Esophagus squamous epithelium (tissue), 5 donors: ENCODE measurements at regions not wholly inside any gene's neighbourhood (a gene's known extent, or its start where the extent isn't known, plus 50 kb on each side); places are given as distances from the start of the nearest gene placed in this dataset.
"Not testable (repeated sequence)": the region's sequence is repeated elsewhere in the genome, so short reads cannot be mapped to it uniquely, and the experiment has no call there.

Experiments used
- DNase-seq: peaks from one replicate; lab custom pipeline; 2025; lab: John Stamatoyannopoulos, UW
- H3K27ac ChIP-seq, 4 donors: fragments of 200-600 bp; sonication (generic); one replicate each; pipeline ENCODE4 v1.5.1; 2016 to 2019; ENCODE audit warnings: mild to moderate bottlenecking in 1 of 4
- H3K27me3 ChIP-seq, 4 donors: fragments of 200-600 bp; sonication (generic); 1 replicate in 3 of 4; 2 replicates in 1 of 4; pipeline versions ENCODE4 v1.5.1 to v1.6.0; 2017 to 2021; ENCODE audit warnings: antibody characterized with exemption in 1 of 4
- H3K36me3 ChIP-seq, 3 donors: fragments of 200-600 bp; sonication (generic); one replicate each; pipeline ENCODE4 v1.5.1; 2016 to 2019
- H3K4me1 ChIP-seq, 3 donors: fragments of 200-600 bp; sonication (generic); one replicate each; pipeline ENCODE4 v1.5.1; 2017 to 2019
- H3K4me3 ChIP-seq, 4 donors: fragments of 200-600 bp; sonication (generic); 1 replicate in 3 of 4; 2 replicates in 1 of 4; pipeline ENCODE4 v1.5.1; 2016 to 2019; ENCODE audit warnings: mild to moderate bottlenecking in 2 of 4, moderate library complexity in 1 of 4
- H3K9me3 ChIP-seq, 3 donors: fragments of 200-600 bp; sonication (generic); one replicate each; pipeline ENCODE4 v1.5.1; 2016 to 2019
- POLR2A ChIP-seq, 4 donors: fragments of 450-650 bp; IDR thresholded peaks; one replicate each; pipeline ENCODE4 v1.6.1; 2017; ENCODE audit warnings: antibody characterized with exemption in 4 of 4, mild to moderate bottlenecking in 4 of 4, moderate library complexity in 3 of 4
- WGBS, 2 donors: methylation state at CpG; one replicate each; pipeline ENCODE4 v1.1.5; 2018; 5-methylcytosine and 5-hydroxymethylcytosine counted together
- intact Hi-C: fragments of 100-400 bp; cut with DNase I; formaldehyde crosslinking; loops from one replicate; pipeline ENCODE4 v1.15.0; 2022
- TF ChIP-seq, protein P1 (sequence below), 6 experiments: fragments of 450-650 bp in 4 of 6; fragments of 200-600 bp in 2 of 6; sonication (generic) in 2 of 6; IDR thresholded peaks; one replicate each; pipeline ENCODE4 v1.5.1; 2016 to 2019; ENCODE audit warnings: antibody characterized with exemption in 6 of 6, mild to moderate bottlenecking in 4 of 6, moderate library complexity in 4 of 6
- donor health status: DM: yes; HTN: yes; CAD: no.

- DNase-seq = no peak
- intact Hi-C loops = no loop called here
- WGBS, 2 donors = 32% methylated on average over 2 of the region's 2 CpGs
- Histone ChIP-seq H3K4me1 (no peaks in the 10 kb centered on the region), H3K4me3 (no peak overlapping the region), H3K36me3 (no peaks in the 10 kb centered on the region), H3K9me3 (no peaks in the 10 kb centered on the region), H3K27ac (no peak overlapping the region), H3K27me3 (no peaks in the 10 kb centered on the region)
- TF ChIP-seq, protein P1, sequence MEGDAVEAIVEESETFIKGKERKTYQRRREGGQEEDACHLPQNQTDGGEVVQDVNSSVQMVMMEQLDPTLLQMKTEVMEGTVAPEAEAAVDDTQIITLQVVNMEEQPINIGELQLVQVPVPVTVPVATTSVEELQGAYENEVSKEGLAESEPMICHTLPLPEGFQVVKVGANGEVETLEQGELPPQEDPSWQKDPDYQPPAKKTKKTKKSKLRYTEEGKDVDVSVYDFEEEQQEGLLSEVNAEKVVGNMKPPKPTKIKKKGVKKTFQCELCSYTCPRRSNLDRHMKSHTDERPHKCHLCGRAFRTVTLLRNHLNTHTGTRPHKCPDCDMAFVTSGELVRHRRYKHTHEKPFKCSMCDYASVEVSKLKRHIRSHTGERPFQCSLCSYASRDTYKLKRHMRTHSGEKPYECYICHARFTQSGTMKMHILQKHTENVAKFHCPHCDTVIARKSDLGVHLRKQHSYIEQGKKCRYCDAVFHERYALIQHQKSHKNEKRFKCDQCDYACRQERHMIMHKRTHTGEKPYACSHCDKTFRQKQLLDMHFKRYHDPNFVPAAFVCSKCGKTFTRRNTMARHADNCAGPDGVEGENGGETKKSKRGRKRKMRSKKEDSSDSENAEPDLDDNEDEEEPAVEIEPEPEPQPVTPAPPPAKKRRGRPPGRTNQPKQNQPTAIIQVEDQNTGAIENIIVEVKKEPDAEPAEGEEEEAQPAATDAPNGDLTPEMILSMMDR (IDR thresholded peaks at IDR 0.05) = no peak
- TF ChIP-seq POLR2A (IDR thresholded peaks at IDR 0.05) = no peak
Observed at GRCh38 chr5:57983426-57983825, 476.5 kb downstream of the PLK2 start.

DNA sequence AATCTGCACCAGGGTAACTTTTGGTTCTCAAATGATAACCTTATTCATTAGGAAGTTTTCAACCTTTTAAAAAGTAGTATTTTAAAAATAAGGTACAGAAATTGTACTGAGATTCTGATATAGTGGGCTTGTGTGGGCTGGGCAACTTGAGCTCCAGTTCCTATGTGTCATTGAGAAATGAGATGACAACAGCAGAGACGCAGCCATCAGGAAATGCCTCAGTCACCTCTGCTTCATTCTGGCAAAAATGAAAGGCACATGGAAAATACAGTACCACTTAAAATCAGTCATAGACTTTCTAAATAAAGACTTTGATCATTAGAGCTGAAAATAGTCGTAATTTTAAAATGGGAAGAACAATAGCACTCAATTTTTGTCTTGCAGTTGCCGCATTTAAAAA lies 480.2 kb downstream of the PLK2 start:
- no peak for DNase-seq
- WGBS, 2 donors = 87 to 91% methylated on average over 3 of the region's 3 CpGs
- Histone ChIP-seq H3K27me3 (no peaks in the 10 kb centered on the region), H3K36me3 (no peaks in the 10 kb centered on the region), H3K4me1 (no peaks in the 10 kb centered on the region), H3K9me3 (no peaks in the 10 kb centered on the region), H3K4me3 (no peak overlapping the region), H3K27ac (no peak overlapping the region)
- TF ChIP-seq, protein P1 (IDR thresholded peaks at IDR 0.05) = no peak
- TF ChIP-seq POLR2A (IDR thresholded peaks at IDR 0.05) = no peak
- intact Hi-C loops = no loop called here

GRCh38 chr5:57976506-57976905 lies 483.4 kb downstream of the PLK2 start:
- 67 to 76% methylated on average over 2 of the region's 2 CpGs for WGBS, 2 donors
- intact Hi-C loops = no loop called here
- DNase-seq = no peak
- TF ChIP-seq POLR2A (IDR thresholded peaks at IDR 0.05) = no peak
- TF ChIP-seq, protein P1 (IDR thresholded peaks at IDR 0.05) = no peak
- Histone ChIP-seq H3K27ac (no peak overlapping the region), H3K4me3 (no peak overlapping the region), H3K9me3 (no peaks in the 10 kb centered on the region), H3K4me1 (no peaks in the 10 kb centered on the region), H3K27me3 (no peaks in the 10 kb centered on the region), H3K36me3 (no peaks in the 10 kb centered on the region)

- H3K27ac ChIP-seq, H3K4me1 ChIP-seq, DNase-seq, H3K36me3 ChIP-seq, H3K27me3 ChIP-seq, H3K9me3 ChIP-seq, intact Hi-C loops, H3K4me3 ChIP-seq: not testable (repeated sequence)
- WGBS, 2 donors = 80% methylated on average over 4 of the region's 7 CpGs; no CpG with 5 or more reads in 1 of the 2 donors
Observed at GRCh38 chr5:57972099-57972498, 487.8 kb downstream of the PLK2 start.

DNA sequence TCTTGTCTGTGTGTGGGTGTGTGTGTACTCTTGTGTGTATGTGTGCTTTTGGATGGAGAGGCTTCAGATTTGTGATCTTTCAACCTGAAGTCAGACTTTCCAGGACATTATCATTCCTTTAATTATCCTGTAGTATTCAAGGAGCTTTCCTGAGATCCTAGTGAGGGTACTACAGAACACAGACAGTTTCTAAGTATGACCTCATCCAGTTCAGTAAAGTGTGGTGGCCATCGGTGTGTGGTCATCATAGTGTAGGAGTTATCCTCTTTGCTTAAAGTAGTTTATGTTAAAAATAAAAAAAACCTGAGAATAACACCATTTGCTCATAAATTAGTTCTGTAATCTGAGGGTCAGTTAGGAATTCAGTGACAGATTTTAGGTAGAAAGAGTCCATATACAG lies 478.0 kb upstream of the ACTBL2 start:
- Histone ChIP-seq H3K27me3 (no peaks in the 10 kb centered on the region), H3K27ac (no peak overlapping the region), H3K4me1 (no peaks in the 10 kb centered on the region), H3K36me3 (no peaks in the 10 kb centered on the region), H3K4me3 (no peak overlapping the region), H3K9me3 (peaks cover 0 to 4% (median 0%) of the 10 kb centered on the region in 3 donors)
- no peak for DNase-seq
- no peak for TF ChIP-seq POLR2A (IDR thresholded peaks at IDR 0.05)
- 82 to 100% methylated on average over 1 of the region's 1 CpG for WGBS, 2 donors
- intact Hi-C loops = no loop called here

- intact Hi-C loops = no loop called here
- TF ChIP-seq POLR2A (IDR thresholded peaks at IDR 0.05) = no peak
- TF ChIP-seq, protein P1 (IDR thresholded peaks at IDR 0.05) = no peak
- Histone ChIP-seq H3K9me3 (no peaks in the 10 kb centered on the region), H3K27me3 (no peaks in the 10 kb centered on the region), H3K4me3 (no peak overlapping the region), H3K36me3 (no peaks in the 10 kb centered on the region), H3K4me1 (no peaks in the 10 kb centered on the region), H3K27ac (no peak overlapping the region)
- WGBS, 2 donors = 56 to 61% methylated on average over 3 of the region's 3 CpGs
- DNase-seq = no peak
Observed at GRCh38 chr5:57956636-57957035, 474.0 kb upstream of the ACTBL2 start.
